PC-3 (cell line): ENCODE measurements at regions not wholly inside any gene's neighbourhood (a gene's known extent, or its start where the extent isn't known, plus 50 kb on each side); places are given as distances from the start of the nearest gene placed in this dataset.

Source experiments
- EZH2phosphoT487 ChIP-seq: fragments of 300-600 bp; sonication (generic); IDR thresholded peaks from 2 replicates; pipeline ENCODE4 v1.6.1; 2018; ENCODE audit warnings: mild to moderate bottlenecking, antibody characterized with exemption, low read length, borderline replicate concordance
- TF ChIP-seq, protein P1 (sequence below): fragments of 300-600 bp; sonication (generic); conservative IDR thresholded peaks from 2 replicates; pipeline ENCODE4 v1.5.1; 2017; ENCODE audit warnings: antibody characterized with exemption, low read depth, mild to moderate bottlenecking, low read length

DNA sequence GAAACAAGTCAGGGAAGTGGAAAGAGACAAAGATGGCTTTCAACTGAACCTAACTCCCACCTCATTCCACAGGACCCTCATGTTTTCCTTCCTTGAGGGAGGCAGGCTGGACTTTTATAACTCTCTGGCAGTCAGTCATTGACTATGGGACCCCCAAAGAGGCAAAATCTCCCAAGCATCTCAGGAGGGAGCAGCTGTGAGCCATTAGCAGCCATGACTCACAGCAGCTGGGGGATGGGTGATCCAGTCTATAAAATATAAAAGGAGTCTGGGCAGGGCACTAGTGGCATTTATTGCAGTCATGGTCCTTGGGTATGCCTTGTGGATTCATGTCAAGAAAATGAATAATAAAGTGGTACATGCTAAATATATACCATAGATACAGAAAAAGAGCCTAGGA is 387.0 kb upstream of the CHD6 start:
- TF ChIP-seq, protein P1, sequence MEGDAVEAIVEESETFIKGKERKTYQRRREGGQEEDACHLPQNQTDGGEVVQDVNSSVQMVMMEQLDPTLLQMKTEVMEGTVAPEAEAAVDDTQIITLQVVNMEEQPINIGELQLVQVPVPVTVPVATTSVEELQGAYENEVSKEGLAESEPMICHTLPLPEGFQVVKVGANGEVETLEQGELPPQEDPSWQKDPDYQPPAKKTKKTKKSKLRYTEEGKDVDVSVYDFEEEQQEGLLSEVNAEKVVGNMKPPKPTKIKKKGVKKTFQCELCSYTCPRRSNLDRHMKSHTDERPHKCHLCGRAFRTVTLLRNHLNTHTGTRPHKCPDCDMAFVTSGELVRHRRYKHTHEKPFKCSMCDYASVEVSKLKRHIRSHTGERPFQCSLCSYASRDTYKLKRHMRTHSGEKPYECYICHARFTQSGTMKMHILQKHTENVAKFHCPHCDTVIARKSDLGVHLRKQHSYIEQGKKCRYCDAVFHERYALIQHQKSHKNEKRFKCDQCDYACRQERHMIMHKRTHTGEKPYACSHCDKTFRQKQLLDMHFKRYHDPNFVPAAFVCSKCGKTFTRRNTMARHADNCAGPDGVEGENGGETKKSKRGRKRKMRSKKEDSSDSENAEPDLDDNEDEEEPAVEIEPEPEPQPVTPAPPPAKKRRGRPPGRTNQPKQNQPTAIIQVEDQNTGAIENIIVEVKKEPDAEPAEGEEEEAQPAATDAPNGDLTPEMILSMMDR: no peak
- no peak for TF ChIP-seq EZH2phosphoT487
